ENCODE measurements at regions not wholly inside any gene's neighbourhood (a gene's known extent, or its start where the extent isn't known, plus 50 kb on each side); places are given as distances from the start of the nearest gene placed in this dataset.

DNA sequence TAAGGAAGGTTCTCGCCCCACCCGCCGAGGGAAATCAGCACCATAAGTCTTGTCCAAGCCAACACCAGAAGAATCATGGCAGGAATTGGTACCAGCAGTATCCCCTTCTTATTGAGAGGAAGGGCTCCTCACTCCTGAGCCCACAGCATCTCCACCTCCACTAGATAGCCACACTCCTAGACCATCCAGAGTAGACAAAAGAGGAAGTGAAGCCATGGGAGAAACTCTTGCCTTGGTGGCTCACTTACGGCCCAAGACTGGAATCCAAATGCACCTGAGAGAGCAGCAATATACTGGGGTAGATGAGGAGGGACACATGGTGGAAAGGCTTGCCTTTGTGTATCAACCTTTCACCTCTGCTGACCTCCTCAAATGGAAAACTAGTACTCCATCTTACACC, 255.3 kb upstream of the PRKX start:
- no peak overlapping the region for H3K14ac ChIP-seq (replicated peaks; ENCODE audit: low read depth, low read length)
- H3K27ac ChIP-seq (ENCODE audit: insufficient read depth, low read length): no peak overlapping the region
- H3K4me3 ChIP-seq (ENCODE audit: insufficient read depth, low read depth, low read length): no peak overlapping the region
- dilution Hi-C loops (cut with HindIII; ENCODE audit: low sequenced_read_pairs, unreplicated experiment): no loop called here
- no peak overlapping the region for H4K8ac ChIP-seq (ENCODE audit: low read depth in 2 of 2, low read length in 2 of 2)
- no peaks in the 10 kb centered on the region for H3K27me3 ChIP-seq (ENCODE audit: control insufficient read depth, insufficient read depth, low read length)
- no peaks in the 10 kb centered on the region for H3K79me1 ChIP-seq (ENCODE audit: low read depth in 1 of 2, low read length in 2 of 2)
- intact Hi-C loops (cut with micrococcal nuclease): no loop called here
- H3K18ac ChIP-seq (ENCODE audit: low read depth, low read length): no peak overlapping the region
- H3K4me1 ChIP-seq (ENCODE audit: control insufficient read depth, insufficient read depth, low read length): no peaks in the 10 kb centered on the region
- no peaks in the 10 kb centered on the region; the same call in 1 of the 2 replicates for H3K9me3 ChIP-seq (ENCODE audit: control insufficient read depth, insufficient read depth, low read length)
- no peak overlapping the region for H3K56ac ChIP-seq (ENCODE audit: extremely low read depth, insufficient read depth, low read length)
- H3K4me2 ChIP-seq (ENCODE audit: low read depth, low read length): no peak overlapping the region
- no CpG with 5 or more reads among the region's 4 CpGs for WGBS, 2 experiments (ENCODE audit: extremely low coverage in 2 of 2, insufficient read length in 1 of 2)
- no peak overlapping the region for H3K23ac ChIP-seq (ENCODE audit: low read depth, low read length)
- H3K9ac ChIP-seq (ENCODE audit: low read depth, low read length): no peak overlapping the region
- H4K91ac ChIP-seq (ENCODE audit: insufficient read depth, low read depth, low read length): no peak overlapping the region
- H3K36me3 ChIP-seq (ENCODE audit: control insufficient read depth, insufficient read depth, low read length): no peaks in the 10 kb centered on the region
- H2AK5ac ChIP-seq (ENCODE audit: low read depth, low read length): no peak overlapping the region
- H2BK20ac ChIP-seq (ENCODE audit: low read depth, low read length): no peak overlapping the region
- ChIA-PET POLR2A (ENCODE audit: unreplicated experiment) (no interaction called here), CTCF (no interaction called here)
- H2AK9ac ChIP-seq (replicated peaks; ENCODE audit: low read depth, low read length, poor library complexity): no peak overlapping the region
- no peak overlapping the region for H3K4ac ChIP-seq (ENCODE audit: low read depth, low read length)
- H2AFZ ChIP-seq (replicated peaks; ENCODE audit: low read length, poor library complexity): no peak overlapping the region
- no peaks in the 10 kb centered on the region for H4K20me1 ChIP-seq (ENCODE audit: insufficient read depth, low read length)
- TF ChIP-seq RFX5 (IDR thresholded peaks at IDR 0.05; ENCODE audit: low read depth, low read length) (no peak), MAZ (IDR thresholded peaks at IDR 0.05; ENCODE audit: borderline replicate concordance, low read depth, low read length) (no peak), NFE2L2 (IDR thresholded peaks at IDR 0.05; ENCODE audit: low read depth, low read length) (no peak), POLR2A (IDR thresholded peaks at IDR 0.05; ENCODE audit: low read depth, low read length) (no peak), MXI1 (IDR thresholded peaks at IDR 0.05; ENCODE audit: borderline replicate concordance, low read depth, low read length) (no peak), RAD21 (IDR thresholded peaks at IDR 0.05; ENCODE audit: low read length) (no peak), BHLHE40 (IDR thresholded peaks at IDR 0.05; ENCODE audit: low read depth, low read length) (no peak), CHD1 (IDR thresholded peaks at IDR 0.05; ENCODE audit: low read depth, low read length) (no peak)
- TF ChIP-seq, protein P1, sequence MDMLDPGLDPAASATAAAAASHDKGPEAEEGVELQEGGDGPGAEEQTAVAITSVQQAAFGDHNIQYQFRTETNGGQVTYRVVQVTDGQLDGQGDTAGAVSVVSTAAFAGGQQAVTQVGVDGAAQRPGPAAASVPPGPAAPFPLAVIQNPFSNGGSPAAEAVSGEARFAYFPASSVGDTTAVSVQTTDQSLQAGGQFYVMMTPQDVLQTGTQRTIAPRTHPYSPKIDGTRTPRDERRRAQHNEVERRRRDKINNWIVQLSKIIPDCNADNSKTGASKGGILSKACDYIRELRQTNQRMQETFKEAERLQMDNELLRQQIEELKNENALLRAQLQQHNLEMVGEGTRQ (IDR thresholded peaks at IDR 0.05; ENCODE audit: low read depth, low read length): no peak
- TF ChIP-seq, protein P2, sequence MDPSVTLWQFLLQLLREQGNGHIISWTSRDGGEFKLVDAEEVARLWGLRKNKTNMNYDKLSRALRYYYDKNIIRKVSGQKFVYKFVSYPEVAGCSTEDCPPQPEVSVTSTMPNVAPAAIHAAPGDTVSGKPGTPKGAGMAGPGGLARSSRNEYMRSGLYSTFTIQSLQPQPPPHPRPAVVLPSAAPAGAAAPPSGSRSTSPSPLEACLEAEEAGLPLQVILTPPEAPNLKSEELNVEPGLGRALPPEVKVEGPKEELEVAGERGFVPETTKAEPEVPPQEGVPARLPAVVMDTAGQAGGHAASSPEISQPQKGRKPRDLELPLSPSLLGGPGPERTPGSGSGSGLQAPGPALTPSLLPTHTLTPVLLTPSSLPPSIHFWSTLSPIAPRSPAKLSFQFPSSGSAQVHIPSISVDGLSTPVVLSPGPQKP (IDR thresholded peaks at IDR 0.05; ENCODE audit: borderline replicate concordance, low read depth, low read length): no peak
- TF ChIP-seq, protein P3, sequence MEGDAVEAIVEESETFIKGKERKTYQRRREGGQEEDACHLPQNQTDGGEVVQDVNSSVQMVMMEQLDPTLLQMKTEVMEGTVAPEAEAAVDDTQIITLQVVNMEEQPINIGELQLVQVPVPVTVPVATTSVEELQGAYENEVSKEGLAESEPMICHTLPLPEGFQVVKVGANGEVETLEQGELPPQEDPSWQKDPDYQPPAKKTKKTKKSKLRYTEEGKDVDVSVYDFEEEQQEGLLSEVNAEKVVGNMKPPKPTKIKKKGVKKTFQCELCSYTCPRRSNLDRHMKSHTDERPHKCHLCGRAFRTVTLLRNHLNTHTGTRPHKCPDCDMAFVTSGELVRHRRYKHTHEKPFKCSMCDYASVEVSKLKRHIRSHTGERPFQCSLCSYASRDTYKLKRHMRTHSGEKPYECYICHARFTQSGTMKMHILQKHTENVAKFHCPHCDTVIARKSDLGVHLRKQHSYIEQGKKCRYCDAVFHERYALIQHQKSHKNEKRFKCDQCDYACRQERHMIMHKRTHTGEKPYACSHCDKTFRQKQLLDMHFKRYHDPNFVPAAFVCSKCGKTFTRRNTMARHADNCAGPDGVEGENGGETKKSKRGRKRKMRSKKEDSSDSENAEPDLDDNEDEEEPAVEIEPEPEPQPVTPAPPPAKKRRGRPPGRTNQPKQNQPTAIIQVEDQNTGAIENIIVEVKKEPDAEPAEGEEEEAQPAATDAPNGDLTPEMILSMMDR (conservative IDR thresholded peaks at IDR 0.05; ENCODE audit: low read depth, low read length): no peak
- BruUV-seq (replicated peaks): no TSS peak
- no peak for ATAC-seq (ENCODE audit: low read depth)
- H2BK5ac ChIP-seq (ENCODE audit: low read depth, low read length, poor library complexity, severe bottlenecking): no peak overlapping the region
- H3K9me1 ChIP-seq (ENCODE audit: insufficient read depth, low read length): no peaks in the 10 kb centered on the region
- H4K5ac ChIP-seq (ENCODE audit: low read depth, low read length): no peak overlapping the region
- H2BK15ac ChIP-seq (ENCODE audit: low read depth, low read length): no peak overlapping the region
- no peak for DNase-seq
- in situ Hi-C loops (cut with MboI; ENCODE audit: low sequenced_read_pairs): no loop called here
- H2BK120ac ChIP-seq (ENCODE audit: low read depth, low read length): no peak overlapping the region

All from IMR-90 (cell line).